HEK293T (cell line): ENCODE measurements at regions not wholly inside any gene's neighbourhood (a gene's known extent, or its start where the extent isn't known, plus 50 kb on each side); places are given as distances from the start of the nearest gene placed in this dataset.

ENCODE experiments used
- ARNT ChIP-seq: fragments of 450-650 bp; IDR thresholded peaks from 2 replicates; pipeline ENCODE4 v1.6.1; 2017; ENCODE audit warnings: mild to moderate bottlenecking
- BHLHE40 ChIP-seq: fragments of 450-650 bp; IDR thresholded peaks from 2 replicates; pipeline ENCODE4 v1.6.1; 2016; ENCODE audit warnings: mild to moderate bottlenecking, moderate library complexity, borderline replicate concordance
- CTBP1 ChIP-seq: fragments of 450-650 bp; IDR thresholded peaks from 2 replicates; pipeline ENCODE4 v1.6.1; 2016; ENCODE audit warnings: borderline replicate concordance
- ELF4 ChIP-seq: fragments of 450-650 bp; IDR thresholded peaks from 2 replicates; pipeline ENCODE4 v1.6.1; 2017; ENCODE audit warnings: antibody characterized with exemption
- FOXA1 ChIP-seq: fragments of 450-650 bp; IDR thresholded peaks from 2 replicates; pipeline ENCODE4 v1.6.1; 2016; ENCODE audit warnings: mild to moderate bottlenecking
- FOXK2 ChIP-seq: fragments of 450-650 bp; IDR thresholded peaks from 2 replicates; pipeline ENCODE4 v1.6.1; 2016; ENCODE audit warnings: mild to moderate bottlenecking
- FOXM1 ChIP-seq: fragments of 450-650 bp; IDR thresholded peaks from 2 replicates; pipeline ENCODE4 v1.6.1; 2017; ENCODE audit warnings: mild to moderate bottlenecking, borderline replicate concordance
- HDGF ChIP-seq: fragments of 450-650 bp; IDR thresholded peaks from 2 replicates; pipeline ENCODE4 v1.6.1; 2017; ENCODE audit warnings: antibody characterized with exemption, borderline replicate concordance
- LEF1 ChIP-seq: fragments of 450-650 bp; IDR thresholded peaks from 2 replicates; pipeline ENCODE4 v1.6.1; 2017; ENCODE audit warnings: mild to moderate bottlenecking, borderline replicate concordance
- NFRKB ChIP-seq: fragments of 450-650 bp; IDR thresholded peaks from 2 replicates; pipeline ENCODE4 v1.6.1; 2016; ENCODE audit warnings: mild to moderate bottlenecking, moderate library complexity
- SP1 ChIP-seq: fragments of 450-650 bp; IDR thresholded peaks from 2 replicates; pipeline ENCODE4 v1.6.1; 2017
- SUZ12 ChIP-seq: fragments of 450-650 bp; IDR thresholded peaks from 2 replicates; pipeline ENCODE4 v1.6.1; 2016; ENCODE audit warnings: mild to moderate bottlenecking
- TARDBP ChIP-seq: fragments of 450-650 bp; IDR thresholded peaks from 2 replicates; pipeline ENCODE4 v1.6.1; 2016
- TF ChIP-seq, protein P1 (sequence below): fragments of 450-650 bp; IDR thresholded peaks from 2 replicates; pipeline ENCODE4 v1.6.1; 2016

DNA sequence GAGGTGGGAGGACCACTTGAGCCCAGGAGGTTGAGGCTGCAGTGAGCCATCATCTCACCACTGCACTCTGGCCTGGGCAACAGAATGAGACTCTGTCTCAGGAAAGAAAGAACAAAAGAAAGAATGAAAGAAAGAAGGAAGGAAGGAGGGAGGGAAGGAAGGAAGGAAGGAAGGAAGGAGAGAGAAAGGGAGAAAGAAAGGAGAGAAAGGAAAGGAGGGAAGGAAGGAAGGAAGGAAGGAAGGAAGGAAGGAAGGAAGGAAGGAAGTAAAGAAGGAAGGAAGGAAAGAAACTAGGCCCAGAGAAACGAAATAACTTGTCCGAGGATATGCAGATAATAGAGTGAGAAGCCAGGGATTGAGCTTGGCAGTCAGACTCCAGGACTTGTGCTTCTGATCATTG, 102.1 kb downstream of the SKIDA1 start:
- TF ChIP-seq FOXA1 = no peak
- TF ChIP-seq SUZ12 = no peak
- no peak for TF ChIP-seq FOXM1
- no peak for TF ChIP-seq FOXK2
- no peak for TF ChIP-seq SP1
- TF ChIP-seq BHLHE40 = no peak
- TF ChIP-seq, protein P1, sequence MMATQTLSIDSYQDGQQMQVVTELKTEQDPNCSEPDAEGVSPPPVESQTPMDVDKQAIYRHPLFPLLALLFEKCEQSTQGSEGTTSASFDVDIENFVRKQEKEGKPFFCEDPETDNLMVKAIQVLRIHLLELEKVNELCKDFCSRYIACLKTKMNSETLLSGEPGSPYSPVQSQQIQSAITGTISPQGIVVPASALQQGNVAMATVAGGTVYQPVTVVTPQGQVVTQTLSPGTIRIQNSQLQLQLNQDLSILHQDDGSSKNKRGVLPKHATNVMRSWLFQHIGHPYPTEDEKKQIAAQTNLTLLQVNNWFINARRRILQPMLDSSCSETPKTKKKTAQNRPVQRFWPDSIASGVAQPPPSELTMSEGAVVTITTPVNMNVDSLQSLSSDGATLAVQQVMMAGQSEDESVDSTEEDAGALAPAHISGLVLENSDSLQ = no peak
- no peak for TF ChIP-seq CTBP1
- TF ChIP-seq ARNT = no peak
- TF ChIP-seq HDGF = no peak
- TF ChIP-seq TARDBP = no peak
- TF ChIP-seq NFRKB = no peak
- TF ChIP-seq ELF4 = no peak
- no peak for TF ChIP-seq LEF1
